ENCODE measurements at regions not wholly inside any gene's neighbourhood (a gene's known extent, or its start where the extent isn't known, plus 50 kb on each side); places are given as distances from the start of the nearest gene placed in this dataset.

- DNase-seq (ENCODE audit: low read depth in 4 of 4, low spot score in 1 of 4): no peak
Measured at GRCh38 chr16:49026566-49027181, 255.0 kb downstream of the CBLN1 start.

- no peak for DNase-seq (ENCODE audit: low read depth in 4 of 4, low spot score in 1 of 4)
Measured at GRCh38 chr16:49024896-49025295, 256.7 kb downstream of the CBLN1 start.

- no peak for DNase-seq (ENCODE audit: low read depth in 4 of 4, low spot score in 1 of 4)
Measured at GRCh38 chr16:49024016-49024415, 257.6 kb downstream of the CBLN1 start.

- DNase-seq (ENCODE audit: low read depth in 4 of 4, low spot score in 1 of 4): no peak
Measured at GRCh38 chr16:49023050-49023449, 258.6 kb downstream of the CBLN1 start.

GRCh38 chr16:49022351-49022963 is 259.2 kb downstream of the CBLN1 start:
- DNase-seq (ENCODE audit: low read depth in 4 of 4, low spot score in 1 of 4): no peak

GRCh38 chr16:49021136-49021535 is 260.5 kb downstream of the CBLN1 start:
- DNase-seq (ENCODE audit: low read depth in 4 of 4, low spot score in 1 of 4): no peak

GRCh38 chr16:49020436-49020835 is 261.2 kb downstream of the CBLN1 start:
- DNase-seq (ENCODE audit: low read depth in 4 of 4, low spot score in 1 of 4): no peak

- DNase-seq (ENCODE audit: low read depth in 4 of 4, low spot score in 1 of 4): no peak
Measured at GRCh38 chr16:49019831-49020230, 261.8 kb downstream of the CBLN1 start.

GRCh38 chr16:49019081-49019633 is 262.5 kb downstream of the CBLN1 start:
- DNase-seq (ENCODE audit: low read depth in 4 of 4, low spot score in 1 of 4): no peak

- DNase-seq (ENCODE audit: low read depth in 4 of 4, low spot score in 1 of 4): no peak
Measured at GRCh38 chr16:49018259-49018931, 263.2 kb downstream of the CBLN1 start.

- no peak for DNase-seq (ENCODE audit: low read depth in 4 of 4, low spot score in 1 of 4)
Measured at GRCh38 chr16:49017501-49017900, 264.1 kb downstream of the CBLN1 start.

- DNase-seq (ENCODE audit: low read depth in 4 of 4, low spot score in 1 of 4): no peak
Measured at GRCh38 chr16:49016461-49016860, 265.2 kb downstream of the CBLN1 start.

- no peak for DNase-seq (ENCODE audit: low read depth in 4 of 4, low spot score in 1 of 4)
Measured at GRCh38 chr16:49015225-49015592, 266.4 kb downstream of the CBLN1 start.

GRCh38 chr16:49014277-49015224 is 267.1 kb downstream of the CBLN1 start:
- DNase-seq (ENCODE audit: low read depth in 4 of 4, low spot score in 1 of 4): no peak

GRCh38 chr16:49013727-49014080 is 267.9 kb downstream of the CBLN1 start:
- no peak for DNase-seq (ENCODE audit: low read depth in 4 of 4, low spot score in 1 of 4)

- DNase-seq (ENCODE audit: low read depth in 4 of 4, low spot score in 1 of 4): no peak
Measured at GRCh38 chr16:49012961-49013726, 268.5 kb downstream of the CBLN1 start.

- DNase-seq (ENCODE audit: low read depth in 4 of 4, low spot score in 1 of 4): no peak
Measured at GRCh38 chr16:49011901-49012300, 269.7 kb downstream of the CBLN1 start.

- DNase-seq (ENCODE audit: low read depth in 4 of 4, low spot score in 1 of 4): no peak
Measured at GRCh38 chr16:49010879-49011278, 270.8 kb downstream of the CBLN1 start.

- DNase-seq (ENCODE audit: low read depth in 4 of 4, low spot score in 1 of 4): no peak
Measured at GRCh38 chr16:49010396-49010795, 271.2 kb downstream of the CBLN1 start.

- DNase-seq (ENCODE audit: low read depth in 4 of 4, low spot score in 1 of 4): no peak
Measured at GRCh38 chr16:49009204-49009603, 272.4 kb downstream of the CBLN1 start.

- no peak for DNase-seq (ENCODE audit: low read depth in 4 of 4, low spot score in 1 of 4)
Measured at GRCh38 chr16:49003992-49004391, 277.6 kb downstream of the CBLN1 start.

Data from stimulated activated CD4-positive, alpha-beta T cell treated with anti-CD3 and anti-CD28 coated beads, Interleukin-1b, Interleukin-23, amount 100 ng/mL, for 24 hours (primary cell).